ENCODE measurements at regions not wholly inside any gene's neighbourhood (a gene's known extent, or its start where the extent isn't known, plus 50 kb on each side); places are given as distances from the start of the nearest gene placed in this dataset.
"Not testable (repeated sequence)": the region's sequence is repeated elsewhere in the genome, so short reads cannot be mapped to it uniquely, and the experiment has no call there.

- no peak for DNase-seq (ENCODE audit: extremely low spot score)
- no peak for TF ChIP-seq BHLHE40 (IDR thresholded peaks at IDR 0.05; ENCODE audit: borderline replicate concordance)
- TF ChIP-seq ELF4 (IDR thresholded peaks at IDR 0.05), result no peak
- no peak for TF ChIP-seq HDGF (IDR thresholded peaks at IDR 0.05; ENCODE audit: borderline replicate concordance)
- TF ChIP-seq L3MBTL2 (conservative IDR thresholded peaks at IDR 0.05), result no peak
- no peak for TF ChIP-seq CTBP1 (IDR thresholded peaks at IDR 0.05; ENCODE audit: borderline replicate concordance)
- no peak for TF ChIP-seq SP1 (IDR thresholded peaks at IDR 0.05)
- TF ChIP-seq FOXM1 (IDR thresholded peaks at IDR 0.05; ENCODE audit: borderline replicate concordance), result no peak
- no peak for TF ChIP-seq ARNT (IDR thresholded peaks at IDR 0.05)
- TF ChIP-seq FOXK2 (IDR thresholded peaks at IDR 0.05), result no peak
- TF ChIP-seq FOXA1 (IDR thresholded peaks at IDR 0.05), result no peak
- no peak for TF ChIP-seq ZNF384 (IDR thresholded peaks at IDR 0.05)
- TF ChIP-seq SUZ12 (IDR thresholded peaks at IDR 0.05), result no peak
- TF ChIP-seq TARDBP (IDR thresholded peaks at IDR 0.05), result no peak
- no peak for TF ChIP-seq LEF1 (IDR thresholded peaks at IDR 0.05; ENCODE audit: borderline replicate concordance)
- no peak for TF ChIP-seq PKNOX1 (IDR thresholded peaks at IDR 0.05)
- no peak for TF ChIP-seq NFRKB (IDR thresholded peaks at IDR 0.05)
- POLR2A ChIA-PET, result no interaction called here
- CTCF ChIA-PET, result interaction anchor here (1.0 kb wide), 1 partner anchor 47 kb away, joined by 3 read pairs; no protein-coding TSS in a partner anchor
These were observed 75.0 kb upstream of the JCAD start for GRCh38 chr10:30134171-30134945.

GRCh38 chr10:30133198-30133597 is 73.8 kb upstream of the JCAD start:
- CTCF ChIA-PET, result interaction anchor here (0.6 kb wide), 1 partner anchor 636 kb away, joined by 3 read pairs; no protein-coding TSS in a partner anchor
- no peak for DNase-seq (ENCODE audit: extremely low spot score)
- POLR2A ChIA-PET, result no interaction called here
- TF ChIP-seq HDGF (IDR thresholded peaks at IDR 0.05; ENCODE audit: borderline replicate concordance), result no peak
- no peak for TF ChIP-seq ZNF384 (IDR thresholded peaks at IDR 0.05)
- TF ChIP-seq FOXM1 (IDR thresholded peaks at IDR 0.05; ENCODE audit: borderline replicate concordance), result no peak
- no peak for TF ChIP-seq LEF1 (IDR thresholded peaks at IDR 0.05; ENCODE audit: borderline replicate concordance)
- no peak for TF ChIP-seq TARDBP (IDR thresholded peaks at IDR 0.05)
- TF ChIP-seq PKNOX1 (IDR thresholded peaks at IDR 0.05), result no peak
- TF ChIP-seq FOXA1 (IDR thresholded peaks at IDR 0.05), result no peak
- TF ChIP-seq NFRKB (IDR thresholded peaks at IDR 0.05), result no peak
- TF ChIP-seq L3MBTL2 (conservative IDR thresholded peaks at IDR 0.05), result no peak
- no peak for TF ChIP-seq CTBP1 (IDR thresholded peaks at IDR 0.05; ENCODE audit: borderline replicate concordance)
- no peak for TF ChIP-seq FOXK2 (IDR thresholded peaks at IDR 0.05)
- TF ChIP-seq ELF4 (IDR thresholded peaks at IDR 0.05), result no peak
- TF ChIP-seq SP1 (IDR thresholded peaks at IDR 0.05), result no peak
- TF ChIP-seq ARNT (IDR thresholded peaks at IDR 0.05), result no peak
- TF ChIP-seq BHLHE40 (IDR thresholded peaks at IDR 0.05; ENCODE audit: borderline replicate concordance), result no peak
- no peak for TF ChIP-seq SUZ12 (IDR thresholded peaks at IDR 0.05)

GRCh38 chr10:30131369-30131768 is 72.0 kb upstream of the JCAD start:
- CTCF ChIA-PET, result interaction anchor here (0.8 kb wide), 1 partner anchor 234 kb away, joined by 3 read pairs; no protein-coding TSS in a partner anchor
- POLR2A ChIA-PET; DNase-seq (ENCODE audit: extremely low spot score): not testable (repeated sequence)

GRCh38 chr10:30129326-30129725 is 69.9 kb upstream of the JCAD start:
- CTCF ChIA-PET; DNase-seq (ENCODE audit: extremely low spot score): not testable (repeated sequence)

GRCh38 chr10:30127120-30127541 is 67.7 kb upstream of the JCAD start:
- CTCF ChIA-PET, result no interaction called here
- TF ChIP-seq FOXA1 (IDR thresholded peaks at IDR 0.05) (no peak), SUZ12 (IDR thresholded peaks at IDR 0.05) (no peak), HDGF (IDR thresholded peaks at IDR 0.05; ENCODE audit: borderline replicate concordance) (no peak), LEF1 (IDR thresholded peaks at IDR 0.05; ENCODE audit: borderline replicate concordance) (no peak), FOXM1 (IDR thresholded peaks at IDR 0.05; ENCODE audit: borderline replicate concordance) (no peak), BHLHE40 (IDR thresholded peaks at IDR 0.05; ENCODE audit: borderline replicate concordance) (no peak), SP1 (IDR thresholded peaks at IDR 0.05) (no peak), ELF4 (IDR thresholded peaks at IDR 0.05) (no peak), L3MBTL2 (conservative IDR thresholded peaks at IDR 0.05) (no peak), TARDBP (IDR thresholded peaks at IDR 0.05) (no peak), PKNOX1 (IDR thresholded peaks at IDR 0.05) (no peak)
- no peak for DNase-seq (ENCODE audit: extremely low spot score)
- POLR2A ChIA-PET, result no interaction called here

More at GRCh38 chr10:30129326-30129725, 69.9 kb upstream of the JCAD start:
- POLR2A ChIA-PET, result not testable (repeated sequence)

GRCh38 chr10:30125496-30125895 is 66.1 kb upstream of the JCAD start:
- ChIA-PET CTCF (no interaction called here), POLR2A (no interaction called here)
- TF ChIP-seq ZNF384 (IDR thresholded peaks at IDR 0.05), result no peak
- TF ChIP-seq SUZ12 (IDR thresholded peaks at IDR 0.05), result no peak
- no peak for TF ChIP-seq FOXM1 (IDR thresholded peaks at IDR 0.05; ENCODE audit: borderline replicate concordance)
- TF ChIP-seq CTBP1 (IDR thresholded peaks at IDR 0.05; ENCODE audit: borderline replicate concordance), result no peak
- TF ChIP-seq FOXK2 (IDR thresholded peaks at IDR 0.05), result no peak
- no peak for TF ChIP-seq ARNT (IDR thresholded peaks at IDR 0.05)
- TF ChIP-seq PKNOX1 (IDR thresholded peaks at IDR 0.05), result no peak
- TF ChIP-seq BHLHE40 (IDR thresholded peaks at IDR 0.05; ENCODE audit: borderline replicate concordance), result no peak
- no peak for TF ChIP-seq HDGF (IDR thresholded peaks at IDR 0.05; ENCODE audit: borderline replicate concordance)
- TF ChIP-seq L3MBTL2 (conservative IDR thresholded peaks at IDR 0.05), result no peak
- TF ChIP-seq TARDBP (IDR thresholded peaks at IDR 0.05), result no peak
- TF ChIP-seq ELF4 (IDR thresholded peaks at IDR 0.05), result no peak
- no peak for TF ChIP-seq LEF1 (IDR thresholded peaks at IDR 0.05; ENCODE audit: borderline replicate concordance)
- no peak for TF ChIP-seq NFRKB (IDR thresholded peaks at IDR 0.05)
- TF ChIP-seq FOXA1 (IDR thresholded peaks at IDR 0.05), result no peak
- no peak for TF ChIP-seq SP1 (IDR thresholded peaks at IDR 0.05)
- no peak for DNase-seq (ENCODE audit: extremely low spot score)
